ENCODE measurements at regions not wholly inside any gene's neighbourhood (a gene's known extent, or its start where the extent isn't known, plus 50 kb on each side); places are given as distances from the start of the nearest gene placed in this dataset.

GRCh38 chr3:170699158-170700053 is 113.5 kb upstream of the SLC7A14 start (continued):
- TF ChIP-seq EGR1 (IDR thresholded peaks at IDR 0.05; ENCODE audit: borderline replicate concordance, low read depth, low read length), result no peak
